ENCODE measurements at regions not wholly inside any gene's neighbourhood (a gene's known extent, or its start where the extent isn't known, plus 50 kb on each side); places are given as distances from the start of the nearest gene placed in this dataset.

- no peak overlapping the region for H3K4me3 ChIP-seq (replicated peaks; ENCODE audit: insufficient read depth, low read length)
- DNase-seq (ENCODE audit: low read depth in 1 of 2, low spot score in 1 of 2), result no peak
- TF ChIP-seq SPI1 (IDR thresholded peaks at IDR 0.05; ENCODE audit: borderline replicate concordance, low read depth), result no peak
- no peak for TF ChIP-seq REST (IDR thresholded peaks at IDR 0.05; ENCODE audit: insufficient replicate concordance, low read depth)
- no peak for TF ChIP-seq GABPA (IDR thresholded peaks at IDR 0.05; ENCODE audit: low read depth)
- no peak for TF ChIP-seq CTCF (IDR thresholded peaks at IDR 0.05; ENCODE audit: insufficient read depth, low read length)
- no peak for TF ChIP-seq POLR2AphosphoS5 (IDR thresholded peaks at IDR 0.05; ENCODE audit: low read depth)
- H3K27me3 ChIP-seq (ENCODE audit: insufficient read depth, poor library complexity, severe bottlenecking), result no peaks in the 10 kb centered on the region
- H3K27ac ChIP-seq (replicated peaks), result no peak overlapping the region
Observed at GRCh38 chr9:7665874-7666273, 133.7 kb downstream of the DMAC1 start.

DNA sequence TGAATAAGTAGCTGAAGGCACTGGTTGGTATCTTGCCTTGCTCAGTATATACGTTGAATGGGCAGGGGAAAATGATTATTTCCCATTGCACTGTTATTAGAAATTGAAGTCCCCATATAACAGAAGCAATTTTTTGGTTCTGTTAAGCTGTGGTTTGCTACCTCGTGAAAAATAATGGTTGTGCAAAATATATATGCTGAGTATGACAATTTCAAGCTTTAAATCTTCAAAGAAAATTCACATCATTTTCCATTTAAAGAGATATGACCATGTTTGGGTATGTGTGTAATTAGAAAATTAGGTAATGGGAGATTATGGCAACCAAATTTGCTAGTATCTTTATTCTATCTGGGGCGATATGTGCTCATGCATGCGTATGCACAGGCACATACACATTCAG is 139.8 kb downstream of the DMAC1 start:
- no peak for DNase-seq (ENCODE audit: low read depth in 1 of 2, low spot score in 1 of 2)
- no peak for TF ChIP-seq GABPA (IDR thresholded peaks at IDR 0.05; ENCODE audit: low read depth)
- TF ChIP-seq REST (IDR thresholded peaks at IDR 0.05; ENCODE audit: insufficient replicate concordance, low read depth), result no peak
- TF ChIP-seq CTCF (IDR thresholded peaks at IDR 0.05; ENCODE audit: insufficient read depth, low read length), result no peak
- no peak for TF ChIP-seq SPI1 (IDR thresholded peaks at IDR 0.05; ENCODE audit: borderline replicate concordance, low read depth)
- TF ChIP-seq POLR2AphosphoS5 (IDR thresholded peaks at IDR 0.05; ENCODE audit: low read depth), result no peak
- H3K4me3 ChIP-seq (replicated peaks; ENCODE audit: insufficient read depth, low read length), result no peak overlapping the region
- H3K27me3 ChIP-seq (ENCODE audit: insufficient read depth, poor library complexity, severe bottlenecking), result no peaks in the 10 kb centered on the region
- no peak overlapping the region for H3K27ac ChIP-seq (replicated peaks)

GRCh38 chr9:7656636-7657035 is 142.9 kb downstream of the DMAC1 start:
- DNase-seq (ENCODE audit: low read depth in 1 of 2, low spot score in 1 of 2), result no peak
- no peak overlapping the region for H3K27ac ChIP-seq (replicated peaks)
- no peaks in the 10 kb centered on the region for H3K27me3 ChIP-seq (ENCODE audit: insufficient read depth, poor library complexity, severe bottlenecking)
- TF ChIP-seq POLR2AphosphoS5 (IDR thresholded peaks at IDR 0.05; ENCODE audit: low read depth), result no peak
- TF ChIP-seq SPI1 (IDR thresholded peaks at IDR 0.05; ENCODE audit: borderline replicate concordance, low read depth), result no peak
- no peak for TF ChIP-seq GABPA (IDR thresholded peaks at IDR 0.05; ENCODE audit: low read depth)
- TF ChIP-seq CTCF (IDR thresholded peaks at IDR 0.05; ENCODE audit: insufficient read depth, low read length), result no peak
- no peak for TF ChIP-seq REST (IDR thresholded peaks at IDR 0.05; ENCODE audit: insufficient replicate concordance, low read depth)
- no peak overlapping the region for H3K4me3 ChIP-seq (replicated peaks; ENCODE audit: insufficient read depth, low read length)

Data from HL-60 (cell line).